Omental fat pad (tissue), 3 donors: ENCODE measurements at regions not wholly inside any gene's neighbourhood (a gene's known extent, or its start where the extent isn't known, plus 50 kb on each side); places are given as distances from the start of the nearest gene placed in this dataset.

Experiments used
- ATAC-seq: fragments of 150-250 bp; one replicate; pipeline ENCODE4 v1.9.1; 2016; ENCODE audit warnings: mild to moderate bottlenecking, moderate library complexity; ENCODE audit not compliant: low FRiP score
- DNase-seq: peaks from one replicate; pipeline ENCODE4 v3.0.0-alpha.2; 2019; ENCODE audit warnings: low spot score
- TF ChIP-seq, protein P1 (sequence below), 3 donors: fragments of 450-650 bp; IDR thresholded peaks; one replicate each; pipeline ENCODE4 v1.5.1; 2016 to 2017; ENCODE audit warnings: antibody characterized with exemption in 3 of 3, mild to moderate bottlenecking in 3 of 3, moderate library complexity in 2 of 3

DNA sequence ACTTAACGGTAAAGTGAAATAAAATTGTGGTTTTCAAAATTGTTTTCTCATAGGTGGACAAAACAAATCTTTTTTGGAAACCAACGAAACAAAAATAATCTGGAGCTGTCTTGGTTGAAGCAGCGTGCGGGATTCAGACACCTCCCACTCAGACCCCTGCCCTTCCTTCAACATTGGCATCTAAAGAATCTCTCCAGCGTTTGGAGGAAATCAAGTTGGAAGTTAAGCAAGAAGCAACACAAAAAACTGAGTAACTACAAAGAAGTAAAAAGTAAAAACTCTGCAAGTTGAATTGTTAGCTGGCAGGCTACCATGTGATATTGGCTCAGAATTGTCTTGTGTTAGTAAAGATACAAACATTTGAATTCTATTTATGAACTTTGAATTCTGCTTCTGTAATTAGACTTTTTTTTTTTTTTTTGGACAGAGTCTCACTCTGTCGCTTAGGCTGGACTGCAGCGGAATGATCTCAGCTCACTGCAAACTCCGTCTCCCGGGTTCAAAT is 361.0 kb upstream of the PMFBP1 start:
- TF ChIP-seq, protein P1, sequence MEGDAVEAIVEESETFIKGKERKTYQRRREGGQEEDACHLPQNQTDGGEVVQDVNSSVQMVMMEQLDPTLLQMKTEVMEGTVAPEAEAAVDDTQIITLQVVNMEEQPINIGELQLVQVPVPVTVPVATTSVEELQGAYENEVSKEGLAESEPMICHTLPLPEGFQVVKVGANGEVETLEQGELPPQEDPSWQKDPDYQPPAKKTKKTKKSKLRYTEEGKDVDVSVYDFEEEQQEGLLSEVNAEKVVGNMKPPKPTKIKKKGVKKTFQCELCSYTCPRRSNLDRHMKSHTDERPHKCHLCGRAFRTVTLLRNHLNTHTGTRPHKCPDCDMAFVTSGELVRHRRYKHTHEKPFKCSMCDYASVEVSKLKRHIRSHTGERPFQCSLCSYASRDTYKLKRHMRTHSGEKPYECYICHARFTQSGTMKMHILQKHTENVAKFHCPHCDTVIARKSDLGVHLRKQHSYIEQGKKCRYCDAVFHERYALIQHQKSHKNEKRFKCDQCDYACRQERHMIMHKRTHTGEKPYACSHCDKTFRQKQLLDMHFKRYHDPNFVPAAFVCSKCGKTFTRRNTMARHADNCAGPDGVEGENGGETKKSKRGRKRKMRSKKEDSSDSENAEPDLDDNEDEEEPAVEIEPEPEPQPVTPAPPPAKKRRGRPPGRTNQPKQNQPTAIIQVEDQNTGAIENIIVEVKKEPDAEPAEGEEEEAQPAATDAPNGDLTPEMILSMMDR (IDR thresholded peaks at IDR 0.05): no peak
- ATAC-seq (no peak), DNase-seq (no peak)

- no peak for ATAC-seq
- TF ChIP-seq, protein P1 (IDR thresholded peaks at IDR 0.05): no peak
- no peak for DNase-seq
Measured at GRCh38 chr16:72530434-72530833, 358.5 kb upstream of the PMFBP1 start.

DNA sequence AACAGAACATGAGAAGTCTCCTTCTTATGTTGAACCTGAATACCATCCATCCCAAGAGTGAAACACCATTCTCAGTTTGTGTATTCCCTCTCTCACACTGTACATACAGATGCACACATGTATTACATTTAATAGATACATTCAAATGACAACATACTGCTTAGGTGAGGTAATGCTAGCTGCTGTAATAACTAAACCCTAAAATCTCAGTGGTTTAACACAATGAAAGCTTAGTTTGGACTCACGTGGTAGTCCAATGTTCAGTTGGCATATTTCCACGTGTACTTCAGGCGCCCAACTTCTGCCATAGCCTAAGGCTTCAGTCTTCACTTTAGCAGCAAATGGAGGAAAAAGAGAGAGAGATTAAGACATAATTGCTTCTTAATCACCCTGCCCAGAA is 351.1 kb upstream of the PMFBP1 start:
- TF ChIP-seq, protein P1 (IDR thresholded peaks at IDR 0.05): no peak
- ATAC-seq: no peak
- DNase-seq: no peak

- DNase-seq: no peak
- no peak for ATAC-seq
- TF ChIP-seq, protein P1 (IDR thresholded peaks at IDR 0.05): no peak
Measured at GRCh38 chr16:72517154-72517553, 345.2 kb upstream of the PMFBP1 start.

DNA sequence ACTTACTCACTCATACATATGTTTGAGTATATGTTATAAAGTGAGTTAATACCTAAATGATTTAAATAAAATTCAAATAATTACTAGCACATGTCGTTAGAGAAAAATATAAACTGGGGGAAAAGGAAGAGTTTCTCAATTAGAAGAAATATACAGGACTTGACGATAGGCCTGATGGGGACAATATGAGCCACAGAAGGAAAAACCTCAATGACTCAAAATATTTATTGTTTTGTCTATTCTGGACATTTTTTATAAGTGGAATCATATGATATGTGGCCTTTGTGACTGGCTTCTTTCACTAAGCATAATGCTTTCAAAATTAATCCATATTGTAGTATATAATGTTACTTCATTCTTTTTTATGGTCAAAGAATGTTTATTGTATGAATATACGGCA is 339.2 kb upstream of the PMFBP1 start:
- TF ChIP-seq, protein P1 (IDR thresholded peaks at IDR 0.05): no peak
- no peak for DNase-seq
- ATAC-seq: no peak

DNA sequence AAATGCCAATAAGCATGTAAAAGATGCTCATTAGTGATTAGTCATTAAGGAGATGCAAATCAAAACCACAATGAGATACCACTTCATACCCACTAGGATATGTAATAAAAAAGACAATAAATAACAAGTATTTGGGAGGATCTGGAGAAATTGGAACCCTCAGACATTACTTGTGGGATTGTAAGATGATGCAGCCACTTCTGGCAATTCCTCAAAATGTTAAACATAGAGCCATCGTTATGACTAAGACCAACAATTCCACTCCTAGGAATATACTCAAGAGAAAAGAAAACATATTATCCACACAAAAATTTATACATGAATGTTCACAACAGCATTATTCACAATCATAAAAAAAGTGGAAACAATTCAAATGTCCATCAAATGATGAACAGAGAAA is 336.2 kb upstream of the PMFBP1 start:
- TF ChIP-seq, protein P1 (IDR thresholded peaks at IDR 0.05): no peak
- ATAC-seq (no peak), DNase-seq (no peak)

- no peak for DNase-seq
- TF ChIP-seq, protein P1 (IDR thresholded peaks at IDR 0.05): no peak
- no peak for ATAC-seq
Measured at GRCh38 chr16:72502594-72503005, 330.6 kb upstream of the PMFBP1 start.
